ENCODE measurements at regions not wholly inside any gene's neighbourhood (a gene's known extent, or its start where the extent isn't known, plus 50 kb on each side); places are given as distances from the start of the nearest gene placed in this dataset.
"Not testable (repeated sequence)": the region's sequence is repeated elsewhere in the genome, so short reads cannot be mapped to it uniquely, and the experiment has no call there.

DNA sequence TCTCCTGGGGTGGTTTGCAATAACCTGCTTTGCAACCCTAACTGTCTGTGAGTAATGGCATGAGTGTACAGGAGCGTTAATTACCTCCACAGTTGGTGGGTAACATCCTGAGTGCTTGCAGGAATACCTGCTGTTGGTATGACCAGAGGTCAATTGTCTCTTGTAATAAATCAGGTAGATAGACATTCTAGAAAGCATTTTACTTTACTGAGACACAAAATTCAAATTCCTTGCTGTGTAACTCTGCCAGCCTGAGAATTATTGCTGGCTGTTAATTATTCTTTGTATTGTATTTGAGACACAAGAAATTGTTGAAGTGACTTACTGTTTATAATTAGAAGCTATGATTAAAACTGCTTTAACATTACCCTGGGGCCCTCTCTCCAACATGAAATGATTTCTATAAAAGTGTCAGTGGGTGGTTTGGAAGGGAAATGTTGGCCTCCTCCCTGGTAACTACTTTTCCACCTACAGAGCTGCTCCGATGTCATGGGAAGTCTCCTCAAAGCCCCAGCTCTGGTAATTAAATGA is 150.8 kb upstream of the ADCY2 start:
- no peak for DNase-seq

DNA sequence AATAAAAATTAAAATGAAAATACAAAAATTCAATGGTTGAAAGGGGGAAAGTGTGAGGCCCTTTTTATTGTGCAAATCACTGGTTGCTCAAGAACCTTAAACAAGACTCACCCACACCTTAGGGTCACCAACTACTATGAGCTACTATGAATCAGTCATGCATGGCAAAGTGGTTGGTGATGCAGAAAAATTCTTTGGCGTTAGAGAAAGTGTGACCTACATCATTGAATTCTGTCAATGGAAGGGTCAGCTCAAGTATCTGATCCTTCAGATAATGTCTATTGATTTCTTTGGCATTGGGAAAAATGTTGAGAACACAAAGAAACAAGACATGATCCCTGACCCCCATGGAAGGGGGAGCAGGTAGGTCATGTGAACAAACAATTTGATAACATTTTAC is 149.7 kb upstream of the ADCY2 start:
- no peak for DNase-seq

GRCh38 chr5:7250004-7250403 is 145.9 kb upstream of the ADCY2 start:
- no peak for DNase-seq

- DNase-seq = no peak
Measured at GRCh38 chr5:7250611-7251010, 145.3 kb upstream of the ADCY2 start.

DNA sequence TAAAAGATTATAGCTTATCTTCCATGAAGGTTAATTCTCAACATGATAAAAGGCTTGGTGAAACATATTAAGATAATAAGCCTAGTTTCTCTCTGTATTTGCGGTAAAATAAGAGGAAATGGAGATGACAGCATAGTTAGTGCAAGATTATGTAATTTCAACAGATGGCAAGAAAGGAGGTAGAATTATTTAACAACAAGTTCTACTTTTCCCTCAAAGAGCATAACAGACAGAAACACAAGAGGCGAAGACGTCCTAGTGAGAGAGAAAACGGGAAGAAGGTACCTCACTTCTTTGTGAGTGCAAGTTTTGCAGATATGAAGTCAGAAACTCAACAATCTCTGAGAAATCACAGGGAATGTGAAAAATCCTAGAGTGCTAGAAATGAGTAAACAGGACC is 144.8 kb upstream of the ADCY2 start:
- DNase-seq = no peak

GRCh38 chr5:7261049-7261448 is 134.9 kb upstream of the ADCY2 start:
- no peak for DNase-seq

GRCh38 chr5:7261900-7262299 is 134.0 kb upstream of the ADCY2 start:
- DNase-seq = no peak

DNA sequence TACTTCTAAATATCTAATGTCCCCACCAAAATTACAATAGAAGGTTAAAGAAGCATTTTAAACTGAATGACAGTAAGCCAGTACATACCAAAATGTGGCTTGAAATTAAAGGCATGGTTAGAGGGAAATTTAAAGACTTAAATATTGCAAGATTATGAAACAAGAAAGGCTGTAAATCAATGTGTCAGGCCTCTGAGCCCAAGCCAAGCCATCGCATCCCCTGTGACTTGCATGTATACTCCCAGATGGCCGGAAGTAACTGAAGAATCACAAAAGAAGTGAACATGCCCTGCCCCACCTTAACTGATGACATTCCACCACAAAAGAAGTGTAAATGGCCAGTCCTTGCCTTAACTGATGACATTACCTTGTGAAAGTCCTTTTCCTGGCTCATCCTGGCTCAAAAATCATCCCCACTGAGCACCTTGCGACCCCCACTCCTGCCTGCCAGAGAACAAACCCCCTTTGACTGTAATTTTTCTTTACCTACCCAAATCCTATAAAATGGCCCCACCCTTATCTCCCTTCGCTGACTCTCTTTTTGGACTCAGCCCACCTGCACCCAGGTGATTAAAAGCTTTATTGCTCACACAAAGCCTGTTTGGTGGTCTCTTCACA is 132.4 kb upstream of the ADCY2 start:
- not testable (repeated sequence) for DNase-seq

- not testable (repeated sequence) for DNase-seq
Measured at GRCh38 chr5:7265776-7266175, 130.2 kb upstream of the ADCY2 start.

GRCh38 chr5:7268722-7269121 is 127.2 kb upstream of the ADCY2 start:
- DNase-seq = not testable (repeated sequence)

DNA sequence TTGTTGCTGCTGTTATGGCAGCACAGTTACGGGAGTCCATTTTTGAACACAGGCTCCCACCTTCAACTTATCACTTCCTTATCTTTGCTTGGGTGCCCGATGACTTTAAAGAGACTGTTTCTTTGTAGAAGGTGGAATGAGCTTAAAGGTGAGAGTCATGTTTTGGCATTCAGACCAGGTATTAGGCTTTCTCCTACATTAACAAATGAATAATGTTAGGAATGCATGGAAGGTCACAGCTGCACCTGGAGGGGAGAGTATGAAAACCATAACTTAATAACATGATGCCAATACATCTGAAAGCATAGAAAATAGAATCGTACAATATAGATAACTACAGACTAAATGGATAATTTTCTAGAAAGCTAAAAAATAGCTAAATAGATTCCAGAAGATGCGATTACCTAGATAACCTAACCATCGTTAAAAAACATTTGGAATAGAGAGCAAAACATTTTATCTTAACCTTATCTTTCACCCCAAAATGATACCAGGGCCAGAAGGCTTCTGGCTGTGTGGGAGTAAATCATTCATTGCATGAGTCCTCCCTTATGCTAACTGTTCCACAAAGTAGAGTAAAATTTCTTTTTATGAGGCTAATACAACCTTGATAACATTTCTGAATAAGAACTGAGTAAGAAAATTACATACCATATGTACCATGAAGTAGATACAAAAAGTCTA is 126.2 kb upstream of the ADCY2 start:
- no peak for DNase-seq

DNA sequence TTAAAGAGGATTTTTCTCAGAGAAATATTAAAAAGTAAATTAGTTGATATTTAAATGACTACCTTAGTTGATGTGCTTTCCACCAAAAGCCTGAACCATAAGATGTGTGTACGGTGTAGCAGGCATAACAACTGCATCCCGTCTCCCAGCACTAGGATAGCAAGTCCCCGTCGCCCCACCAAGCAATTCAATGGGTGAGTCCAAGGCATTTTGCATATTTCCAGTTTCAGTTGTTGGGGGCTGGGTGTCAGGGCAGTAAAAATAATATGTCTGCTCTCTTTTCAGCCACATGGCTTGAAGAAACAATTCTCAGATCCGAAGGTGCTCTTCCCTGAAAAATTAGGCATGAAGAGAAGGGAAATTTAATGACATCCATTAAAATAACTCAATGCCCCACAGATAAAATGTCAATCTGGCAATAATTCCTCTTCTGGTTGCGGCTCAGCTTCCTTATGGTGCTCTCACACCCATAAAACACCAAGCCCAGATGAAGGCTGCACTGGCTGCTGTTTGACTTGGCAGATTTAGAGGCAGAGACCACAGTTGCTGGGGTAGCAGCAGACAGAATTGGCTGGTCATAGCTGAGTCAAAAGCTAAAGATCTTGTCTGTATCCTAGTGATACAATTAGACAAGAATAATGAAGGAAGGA is 124.4 kb upstream of the ADCY2 start:
- DNase-seq = no peak

DNA sequence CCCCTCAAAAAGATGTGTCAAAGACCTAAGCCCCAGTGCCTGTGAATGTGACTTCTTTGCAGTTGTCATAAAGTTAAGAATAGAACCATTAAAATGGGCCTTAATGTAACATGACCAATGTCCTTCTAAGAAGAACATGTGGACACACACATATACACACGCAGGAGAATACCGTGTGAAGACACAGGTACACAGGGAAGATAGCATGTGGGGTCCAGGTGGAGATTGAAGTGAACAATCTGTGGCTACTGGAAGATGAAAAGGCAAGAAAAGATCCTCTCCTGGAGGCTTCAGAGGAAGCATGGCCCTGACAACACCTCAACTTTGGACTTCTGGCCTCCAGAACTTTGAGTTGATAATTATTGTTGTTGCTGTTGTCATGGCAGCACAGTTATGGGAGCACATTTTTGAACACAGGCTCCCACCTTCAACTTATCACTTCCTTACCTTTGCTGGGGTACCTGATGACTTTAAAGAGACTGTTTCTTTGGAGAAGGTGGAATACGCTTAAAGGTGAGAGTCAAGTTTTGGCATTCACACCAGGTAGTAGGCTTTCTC is 123.5 kb upstream of the ADCY2 start:
- no peak for DNase-seq

GRCh38 chr5:7274203-7274602 is 121.7 kb upstream of the ADCY2 start:
- no peak for DNase-seq

DNA sequence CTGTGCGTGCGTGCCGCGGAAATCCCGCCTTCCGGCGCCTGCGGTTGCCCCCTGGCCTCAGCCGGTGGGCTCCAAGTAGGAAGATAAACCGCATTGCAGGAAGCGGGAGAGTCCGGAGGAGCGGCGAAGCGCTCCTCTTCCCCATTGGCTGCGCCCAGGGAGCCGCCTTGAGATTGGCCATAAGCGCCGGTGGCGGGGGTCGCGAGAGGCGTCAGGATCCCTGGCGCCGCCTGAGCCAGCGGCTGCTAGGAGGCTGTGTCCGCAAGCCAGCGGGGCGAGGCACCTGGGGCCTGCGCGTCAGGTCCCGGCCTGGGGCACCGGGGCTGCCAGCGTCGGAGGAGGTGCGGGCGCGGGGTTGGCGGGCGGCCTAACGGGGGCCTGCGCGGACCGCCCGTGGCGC is 106.3 kb upstream of the ADCY2 start:
- not testable (repeated sequence) for DNase-seq

- DNase-seq = not testable (repeated sequence)
Measured at GRCh38 chr5:7297821-7298220, 98.1 kb upstream of the ADCY2 start.

GRCh38 chr5:7299731-7300130 is 96.2 kb upstream of the ADCY2 start:
- not testable (repeated sequence) for DNase-seq

- DNase-seq = not testable (repeated sequence)
Measured at GRCh38 chr5:7305000-7305674, 90.8 kb upstream of the ADCY2 start.

GRCh38 chr5:7306556-7306955 is 89.4 kb upstream of the ADCY2 start:
- not testable (repeated sequence) for DNase-seq

DNA sequence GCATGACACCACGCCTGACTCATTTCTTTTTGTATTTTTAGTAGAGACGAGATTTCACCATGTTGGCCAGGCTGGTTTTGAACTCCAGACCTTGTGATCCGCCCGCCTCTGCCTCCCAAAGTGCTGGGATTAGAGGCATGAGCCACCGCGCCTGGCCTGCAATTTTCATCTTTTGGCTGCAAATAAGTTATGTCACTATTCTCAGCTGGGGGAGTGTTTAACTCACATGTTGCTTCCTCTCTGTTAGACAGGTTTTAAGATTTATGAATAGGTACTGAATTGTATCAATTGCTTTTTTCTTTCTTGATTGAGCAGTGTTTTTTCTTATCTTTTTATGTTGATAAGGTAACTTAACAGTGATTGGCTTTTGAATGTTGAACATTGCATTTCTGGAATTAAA is 88.2 kb upstream of the ADCY2 start:
- DNase-seq = not testable (repeated sequence)

GRCh38 chr5:7309715-7310114 is 86.2 kb upstream of the ADCY2 start:
- not testable (repeated sequence) for DNase-seq

GRCh38 chr5:7310656-7311055 is 85.3 kb upstream of the ADCY2 start:
- not testable (repeated sequence) for DNase-seq

- DNase-seq = no peak
Measured at GRCh38 chr5:7315118-7315517, 80.8 kb upstream of the ADCY2 start.
